Gastrocnemius medialis (tissue), 4 donors: ENCODE measurements at regions not wholly inside any gene's neighbourhood (a gene's known extent, or its start where the extent isn't known, plus 50 kb on each side); places are given as distances from the start of the nearest gene placed in this dataset.

ENCODE experiments used
- POLR2A ChIP-seq, 2 donors: fragments of 450-650 bp; IDR thresholded peaks; one replicate each; pipeline ENCODE4 v1.6.1; 2017; ENCODE audit warnings: antibody characterized with exemption in 2 of 2, mild to moderate bottlenecking in 2 of 2, moderate library complexity in 2 of 2
- TF ChIP-seq, protein P1 (sequence below), 5 experiments: fragments of 450-650 bp in 3 of 5; fragments of 200-600 bp in 2 of 5; sonication (generic) in 2 of 5; IDR thresholded peaks in 4 of 5; conservative IDR thresholded peaks in 1 of 5; 1 replicate in 4 of 5; 2 replicates in 1 of 5; pipeline ENCODE4 v1.5.1; 2016 to 2019; ENCODE audit warnings: antibody characterized with exemption in 5 of 5, mild to moderate bottlenecking in 3 of 5, moderate library complexity in 3 of 5

GRCh38 chr18:10182009-10182624 is 268.3 kb downstream of the VAPA start:
- TF ChIP-seq, protein P1, sequence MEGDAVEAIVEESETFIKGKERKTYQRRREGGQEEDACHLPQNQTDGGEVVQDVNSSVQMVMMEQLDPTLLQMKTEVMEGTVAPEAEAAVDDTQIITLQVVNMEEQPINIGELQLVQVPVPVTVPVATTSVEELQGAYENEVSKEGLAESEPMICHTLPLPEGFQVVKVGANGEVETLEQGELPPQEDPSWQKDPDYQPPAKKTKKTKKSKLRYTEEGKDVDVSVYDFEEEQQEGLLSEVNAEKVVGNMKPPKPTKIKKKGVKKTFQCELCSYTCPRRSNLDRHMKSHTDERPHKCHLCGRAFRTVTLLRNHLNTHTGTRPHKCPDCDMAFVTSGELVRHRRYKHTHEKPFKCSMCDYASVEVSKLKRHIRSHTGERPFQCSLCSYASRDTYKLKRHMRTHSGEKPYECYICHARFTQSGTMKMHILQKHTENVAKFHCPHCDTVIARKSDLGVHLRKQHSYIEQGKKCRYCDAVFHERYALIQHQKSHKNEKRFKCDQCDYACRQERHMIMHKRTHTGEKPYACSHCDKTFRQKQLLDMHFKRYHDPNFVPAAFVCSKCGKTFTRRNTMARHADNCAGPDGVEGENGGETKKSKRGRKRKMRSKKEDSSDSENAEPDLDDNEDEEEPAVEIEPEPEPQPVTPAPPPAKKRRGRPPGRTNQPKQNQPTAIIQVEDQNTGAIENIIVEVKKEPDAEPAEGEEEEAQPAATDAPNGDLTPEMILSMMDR (IDR thresholded peaks at IDR 0.05 in 4 of 5, conservative IDR thresholded peaks at IDR 0.05 in 1 of 5): no peak
- no peak for TF ChIP-seq POLR2A (IDR thresholded peaks at IDR 0.05)
